GM23338 (cell line): ENCODE measurements at regions not wholly inside any gene's neighbourhood (a gene's known extent, or its start where the extent isn't known, plus 50 kb on each side); places are given as distances from the start of the nearest gene placed in this dataset.
A peak's percentile ranks its signal among the peaks of the same experiment; 100 is the strongest.

Experiments used
- ATAC-seq: fragments of 200-7000 bp; cut with Tn5 transposase; 3 replicates; pipeline ENCODE4 v1.9.1; 2020
- DNase-seq: peaks from one replicate; pipeline ENCODE4 v3.0.0-alpha.2; 2015; ENCODE audit warnings: low spot score
- H2AFZ ChIP-seq: fragments of 200-600 bp; sonication (generic); 2 replicates; pipeline ENCODE4 v1.8.0; 2016; ENCODE audit warnings: antibody characterized with exemption, mild to moderate bottlenecking, moderate library complexity
- H3F3A ChIP-seq: fragments of 200-600 bp; sonication (generic); replicated peaks from 2 replicates; pipeline ENCODE4 v1.8.0; 2017; ENCODE audit warnings: antibody characterized with exemption, mixed run types, low read depth
- H3K27ac ChIP-seq: fragments of 200-600 bp; sonication (generic); 2 replicates; pipeline ENCODE4 v1.6.1; 2016; ENCODE audit warnings: low read depth
- H3K27me3 ChIP-seq: fragments of 200-600 bp; sonication (generic); 2 replicates; pipeline ENCODE4 v1.8.0; 2016; ENCODE audit warnings: mild to moderate bottlenecking, mixed run types, moderate library complexity; ENCODE audit not compliant: insufficient read depth
- H3K36me3 ChIP-seq: fragments of 200-600 bp; sonication (generic); 2 replicates; pipeline ENCODE4 v1.8.0; 2016; ENCODE audit warnings: mild to moderate bottlenecking; ENCODE audit not compliant: insufficient read depth
- H3K4me1 ChIP-seq: fragments of 200-600 bp; sonication (generic); 2 replicates; pipeline ENCODE4 v1.8.0; 2016; ENCODE audit warnings: mild to moderate bottlenecking, moderate library complexity; ENCODE audit not compliant: insufficient read depth
- H3K4me2 ChIP-seq: fragments of 200-600 bp; sonication (generic); 2 replicates; pipeline ENCODE4 v1.7.1; 2017; ENCODE audit warnings: mixed run types
- H3K4me3 ChIP-seq: fragments of 200-600 bp; sonication (generic); 2 replicates; pipeline ENCODE4 v1.6.1; 2016; ENCODE audit warnings: mixed run types
- H3K79me2 ChIP-seq: fragments of 200-600 bp; sonication (generic); replicated peaks from 2 replicates; pipeline ENCODE4 v1.8.0; 2017; ENCODE audit warnings: mild to moderate bottlenecking; ENCODE audit not compliant: insufficient read depth
- H3K9me2 ChIP-seq: fragments of 200-600 bp; sonication (generic); 2 replicates; pipeline ENCODE4 v1.8.0; 2017; ENCODE audit not compliant: insufficient read depth
- H4K20me1 ChIP-seq: fragments of 200-600 bp; sonication (generic); replicated peaks from 2 replicates; pipeline ENCODE4 v1.8.0; 2017; ENCODE audit warnings: mild to moderate bottlenecking; ENCODE audit not compliant: insufficient read depth
- H3K27ac Mint-ChIP-seq: 2 replicates; pipeline ENCODE4 v1.8.0; 2020; ENCODE audit warnings: inconsistent platforms, mild to moderate bottlenecking, moderate library complexity, mixed read lengths
- H3K27me3 Mint-ChIP-seq: 3 replicates; pipeline ENCODE4 v1.8.0; 2022; ENCODE audit warnings: low read depth, mild to moderate bottlenecking, moderate library complexity, mixed read lengths, inconsistent platforms; ENCODE audit not compliant: insufficient read depth, poor library complexity
- H3K36me3 Mint-ChIP-seq: 3 replicates; pipeline ENCODE4 v1.8.0; 2021; ENCODE audit warnings: low read depth, mild to moderate bottlenecking, inconsistent platforms, moderate library complexity, mixed read lengths
- H3K4me1 Mint-ChIP-seq: 3 replicates; pipeline ENCODE4 v1.8.0; 2020; ENCODE audit warnings: mild to moderate bottlenecking, inconsistent platforms, mixed read lengths
- H3K4me3 Mint-ChIP-seq: 3 replicates; pipeline ENCODE4 v1.8.0; 2021; ENCODE audit warnings: moderate library complexity, mild to moderate bottlenecking, inconsistent platforms, mixed read lengths
- H3K9me3 Mint-ChIP-seq: 3 replicates; pipeline ENCODE4 v1.8.0; 2020; ENCODE audit warnings: moderate library complexity, mild to moderate bottlenecking, inconsistent platforms, mixed read lengths
- CREB1 ChIP-seq: fragments of 250-450 bp; sonication (Bioruptor Pico); IDR thresholded peaks from 2 replicates; pipeline ENCODE4 v1.5.0; 2020; ENCODE audit warnings: low read depth, mild to moderate bottlenecking, moderate library complexity
- CTCF ChIP-seq, 2 experiments: fragments of 200-600 bp in 1 of 2; sonication (generic) in 1 of 2; conservative IDR thresholded peaks; 2 replicates each; pipeline versions ENCODE4 v1.5.1 to v1.6.1; 2016 to 2017; ENCODE audit warnings: antibody characterized with exemption in 2 of 2, low read depth in 2 of 2, mild to moderate bottlenecking in 2 of 2, moderate library complexity in 1 of 2
- EZH2phosphoT487 ChIP-seq: fragments of 200-600 bp; sonication (generic); IDR thresholded peaks from one replicate; pipeline ENCODE4 v1.8.1; 2018; ENCODE audit warnings: antibody characterized with exemption; ENCODE audit not compliant: unreplicated experiment
- JUNB ChIP-seq: IDR thresholded peaks from one replicate; pipeline ENCODE4 v1.6.1; 2016; ENCODE audit warnings: antibody characterized with exemption; ENCODE audit not compliant: unreplicated experiment
- STAT1 ChIP-seq: IDR thresholded peaks from one replicate; pipeline ENCODE4 v1.6.1; 2016; ENCODE audit warnings: antibody characterized with exemption; ENCODE audit not compliant: unreplicated experiment
- ZNF462 ChIP-seq: fragments of 250-450 bp; sonication (Bioruptor Pico); IDR thresholded peaks from 2 replicates; pipeline ENCODE4 v1.5.0; 2020; ENCODE audit warnings: mild to moderate bottlenecking, moderate library complexity
- TF ChIP-seq, protein P1 (sequence below): IDR thresholded peaks from 2 replicates; pipeline ENCODE4 v1.6.1; 2016; ENCODE audit warnings: antibody characterized with exemption

DNA sequence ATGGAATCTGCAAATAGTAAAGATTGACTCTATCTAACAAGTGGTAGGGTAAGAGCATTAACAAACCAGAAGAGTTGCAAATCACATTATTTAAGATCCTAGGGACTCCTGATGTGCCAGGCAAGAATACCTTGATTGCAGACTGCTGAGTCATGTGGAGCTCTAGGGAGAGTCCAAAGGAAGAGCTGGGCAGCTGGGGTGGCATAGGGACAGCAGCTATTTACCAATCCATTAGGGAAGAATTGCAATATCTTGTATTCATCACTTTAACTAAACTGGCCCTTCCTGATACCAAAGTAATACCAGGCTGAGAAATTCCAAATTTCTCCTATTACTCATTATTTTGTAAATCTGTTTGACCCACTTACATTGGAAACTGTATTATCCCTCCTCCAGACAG lies 52.2 kb upstream of the ACP3 start:
- H3K9me3 Mint-ChIP-seq = peaks cover 7% of the 10 kb centered on the region; the same call in 2 of the 3 replicates
- peaks cover 2% of the 10 kb centered on the region for H3K27me3 Mint-ChIP-seq
- no peaks in the 10 kb centered on the region for H3K36me3 ChIP-seq
- peaks cover 4% of the 10 kb centered on the region; the same call in 1 of the 2 replicates for H3K9me2 ChIP-seq
- H3K36me3 Mint-ChIP-seq = peaks cover 4% of the 10 kb centered on the region; the same call in 1 of the 3 replicates
- ATAC-seq (no peak), DNase-seq (no peak)
- TF ChIP-seq CREB1 (CRISPR knock-in tag) (no peak), CTCF (conservative IDR thresholded peaks at IDR 0.05; ENCODE audit: low read depth in 2 of 2) (no peak), EZH2phosphoT487 (no peak)
- H3K4me3 ChIP-seq = no peak overlapping the region
- no peaks in the 10 kb centered on the region for H3K79me2 ChIP-seq
- H3K4me1 ChIP-seq = no peaks in the 10 kb centered on the region
- no peaks in the 10 kb centered on the region for H3K27me3 ChIP-seq
- no peaks in the 10 kb centered on the region for H4K20me1 ChIP-seq
- no peak overlapping the region for H2AFZ ChIP-seq
- H3K4me1 Mint-ChIP-seq = peaks cover 12% of the 10 kb centered on the region; the same call in 2 of the 3 replicates
- H3K27ac Mint-ChIP-seq = no peak overlapping the region
- no peaks in the 10 kb centered on the region for H3F3A ChIP-seq
- H3K27ac ChIP-seq = no peak overlapping the region
- no peak overlapping the region for H3K4me2 ChIP-seq
- H3K4me3 Mint-ChIP-seq = no peak overlapping the region

- no peaks in the 10 kb centered on the region for H3K27me3 ChIP-seq
- peaks cover 4% of the 10 kb centered on the region; the same call in 1 of the 3 replicates for H3K36me3 Mint-ChIP-seq
- peaks cover 2% of the 10 kb centered on the region for H3K27me3 Mint-ChIP-seq
- peaks cover 7% of the 10 kb centered on the region; the same call in 2 of the 3 replicates for H3K9me3 Mint-ChIP-seq
- H3F3A ChIP-seq = no peaks in the 10 kb centered on the region
- H2AFZ ChIP-seq = peak overlapping the region; percentile 63
- H3K4me3 Mint-ChIP-seq = no peak overlapping the region
- ATAC-seq (no peak), DNase-seq (no peak)
- no peak overlapping the region for H3K4me3 ChIP-seq
- no peaks in the 10 kb centered on the region for H3K4me1 ChIP-seq
- H3K27ac Mint-ChIP-seq = no peak overlapping the region
- no peak for TF ChIP-seq STAT1
- TF ChIP-seq, protein P1, sequence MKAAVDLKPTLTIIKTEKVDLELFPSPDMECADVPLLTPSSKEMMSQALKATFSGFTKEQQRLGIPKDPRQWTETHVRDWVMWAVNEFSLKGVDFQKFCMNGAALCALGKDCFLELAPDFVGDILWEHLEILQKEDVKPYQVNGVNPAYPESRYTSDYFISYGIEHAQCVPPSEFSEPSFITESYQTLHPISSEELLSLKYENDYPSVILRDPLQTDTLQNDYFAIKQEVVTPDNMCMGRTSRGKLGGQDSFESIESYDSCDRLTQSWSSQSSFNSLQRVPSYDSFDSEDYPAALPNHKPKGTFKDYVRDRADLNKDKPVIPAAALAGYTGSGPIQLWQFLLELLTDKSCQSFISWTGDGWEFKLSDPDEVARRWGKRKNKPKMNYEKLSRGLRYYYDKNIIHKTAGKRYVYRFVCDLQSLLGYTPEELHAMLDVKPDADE = no peak
- TF ChIP-seq JUNB = no peak
- no peak for TF ChIP-seq ZNF462 (CRISPR knock-in tag)
- no peak overlapping the region for H3K4me2 ChIP-seq
- no peaks in the 10 kb centered on the region for H3K36me3 ChIP-seq
- peaks cover 4% of the 10 kb centered on the region; the same call in 1 of the 2 replicates for H3K9me2 ChIP-seq
- H3K27ac ChIP-seq = no peak overlapping the region
- no peaks in the 10 kb centered on the region for H3K79me2 ChIP-seq
- peaks cover 12% of the 10 kb centered on the region; the same call in 2 of the 3 replicates for H3K4me1 Mint-ChIP-seq
- H4K20me1 ChIP-seq = no peaks in the 10 kb centered on the region
Observed at GRCh38 chr3:132265488-132265887, 51.7 kb upstream of the ACP3 start.
